Right lobe of liver (tissue), 6 donors: ENCODE measurements at regions not wholly inside any gene's neighbourhood (a gene's known extent, or its start where the extent isn't known, plus 50 kb on each side); places are given as distances from the start of the nearest gene placed in this dataset.
A peak's percentile ranks its signal among the peaks of the same experiment; 100 is the strongest.

ENCODE experiments used
- ATAC-seq, 4 donors: fragments of 200-7000 bp; cut with Tn5 transposase; one replicate each; pipeline ENCODE4 v1.9.1; 2020; ENCODE audit warnings: mild to moderate bottlenecking in 4 of 4, moderate library complexity in 4 of 4
- DNase-seq, 3 donors: peaks; one replicate each; pipeline ENCODE4 v3.0.0-alpha.2; 2020
- H3K27ac ChIP-seq, 3 donors: fragments of 200-600 bp; one replicate each; pipeline ENCODE4 v1.8.0; 2022
- H3K27me3 ChIP-seq, 2 donors: fragments of 200-600 bp; one replicate each; pipeline ENCODE4 v1.8.0; 2022
- H3K36me3 ChIP-seq, 4 donors: fragments of 200-600 bp; sonication (generic) in 1 of 4; one replicate each; pipeline versions ENCODE4 v1.5.1 to v1.8.0; 2017 to 2022; ENCODE audit warnings: control low read depth in 1 of 4
- H3K4me1 ChIP-seq, 4 donors: fragments of 200-600 bp; sonication (generic) in 1 of 4; one replicate each; pipeline versions ENCODE4 v1.5.1 to v1.8.0; 2017 to 2022; ENCODE audit warnings: control low read depth in 1 of 4
- H3K4me3 ChIP-seq, 3 donors: fragments of 200-600 bp; one replicate each; pipeline ENCODE4 v1.8.0; 2022
- H3K9me3 ChIP-seq, 4 donors: fragments of 200-600 bp; sonication (generic) in 1 of 4; one replicate each; pipeline versions ENCODE4 v1.5.1 to v1.8.0; 2017 to 2022; ENCODE audit warnings: control low read depth in 1 of 4
- CTCF ChIP-seq, 4 donors: fragments of 200-600 bp in 3 of 4; fragments of 450-650 bp in 1 of 4; IDR thresholded peaks; one replicate each; pipeline versions ENCODE4 v1.5.1 to v1.8.0; 2016 to 2022; ENCODE audit warnings: antibody characterized with exemption in 4 of 4, mild to moderate bottlenecking in 2 of 4
- POLR2A ChIP-seq: fragments of 450-650 bp; IDR thresholded peaks from one replicate; pipeline ENCODE4 v1.6.1; 2017; ENCODE audit warnings: antibody characterized with exemption, mild to moderate bottlenecking
- WGBS: methylation state at CpG from one replicate; pipeline ENCODE4 v1.1.6; 2018; ENCODE audit warnings: low coverage, low lambda C conversion rate; ENCODE audit not compliant: insufficient coverage; ENCODE audit errors: missing lambda C conversion rate; 5-methylcytosine and 5-hydroxymethylcytosine counted together
- intact Hi-C, 2 donors: fragments of 100-400 bp; cut with DNase I; formaldehyde crosslinking; loops; one replicate each; pipeline versions ENCODE4 v1.11.2 to v1.14.1; 2022
- donor health status: DM: no; HTN: yes; CAD: no.
- donor health status: DM: no; HTN: no; CAD: no.
- donor health status: DM: no; HTN: no; CAD: no.
- donor health status: DM: no; HTN: yes; CAD: no.
- donor health status: DM: no; HTN: yes; CAD: no.

- TF ChIP-seq CTCF (IDR thresholded peaks at IDR 0.05), result no peak
- no peak for TF ChIP-seq POLR2A
- DNase-seq (no peak), ATAC-seq (no peak)
- intact Hi-C loops, result loop anchor here in 1 of 2 donors (10.0 kb wide), 1 partner anchor 657 kb away; no protein-coding TSS in a partner anchor
- Histone ChIP-seq H3K27ac (no peak overlapping the region), H3K4me1 (no peaks in the 10 kb centered on the region), H3K27me3 (no peaks in the 10 kb centered on the region), H3K4me3 (no peak overlapping the region), H3K36me3 (no peaks in the 10 kb centered on the region), H3K9me3 (no peaks in the 10 kb centered on the region)
- 46% methylated on average over 2 of the region's 2 CpGs for WGBS
Observed at GRCh38 chr1:87951409-87951808, 622.7 kb downstream of the LMO4 start.

- H3K27ac ChIP-seq, result no peak overlapping the region
- no peaks in the 10 kb centered on the region for H3K36me3 ChIP-seq
- intact Hi-C loops, result loop anchor here in 1 of 2 donors (10.0 kb wide), 1 partner anchor 657 kb away; no protein-coding TSS in a partner anchor
- ATAC-seq, result peak in 1 of 4 donors; percentile 17
- no peaks in the 10 kb centered on the region for H3K4me1 ChIP-seq
- no peak for DNase-seq
- H3K27me3 ChIP-seq, result no peaks in the 10 kb centered on the region
- TF ChIP-seq POLR2A, result no peak
- TF ChIP-seq CTCF (IDR thresholded peaks at IDR 0.05), result no peak
- no peak overlapping the region for H3K4me3 ChIP-seq
- WGBS, result 45% methylated on average over 4 of the region's 4 CpGs
- no peaks in the 10 kb centered on the region for H3K9me3 ChIP-seq
Observed at GRCh38 chr1:87951852-87952251, 623.2 kb downstream of the LMO4 start.

- H3K27me3 ChIP-seq, result no peaks in the 10 kb centered on the region
- intact Hi-C loops, result loop anchor here in 1 of 2 donors (10.0 kb wide), 1 partner anchor 658 kb away; no protein-coding TSS in a partner anchor
- no peaks in the 10 kb centered on the region for H3K9me3 ChIP-seq
- no peak overlapping the region for H3K4me3 ChIP-seq
- WGBS, result 60% methylated on average over 3 of the region's 3 CpGs
- DNase-seq (no peak), ATAC-seq (no peak)
- TF ChIP-seq POLR2A (no peak), CTCF (IDR thresholded peaks at IDR 0.05) (no peak)
- no peaks in the 10 kb centered on the region for H3K36me3 ChIP-seq
- H3K4me1 ChIP-seq, result no peaks in the 10 kb centered on the region
- H3K27ac ChIP-seq, result no peak overlapping the region
Observed at GRCh38 chr1:87953121-87953520, 624.4 kb downstream of the LMO4 start.

- 5% methylated on average over 3 of the region's 3 CpGs for WGBS
- ATAC-seq (peak; percentile 92 to 96 (median 92)), DNase-seq (peak in 2 of 3 donors; percentile 47 to 64)
- H3K4me3 ChIP-seq, result no peak overlapping the region
- H3K36me3 ChIP-seq, result no peaks in the 10 kb centered on the region
- no peaks in the 10 kb centered on the region for H3K27me3 ChIP-seq
- H3K4me1 ChIP-seq, result no peaks in the 10 kb centered on the region
- peak; percentile 74 to 89 (median 84) for TF ChIP-seq CTCF (IDR thresholded peaks at IDR 0.05)
- TF ChIP-seq POLR2A, result no peak
- intact Hi-C loops, result loop anchor here in 1 of 2 donors (10.0 kb wide), 1 partner anchor 659 kb away; no protein-coding TSS in a partner anchor
- H3K9me3 ChIP-seq, result no peaks in the 10 kb centered on the region
- no peak overlapping the region for H3K27ac ChIP-seq
Observed at GRCh38 chr1:87953732-87954344, 625.2 kb downstream of the LMO4 start.
